ENCODE measurements at regions not wholly inside any gene's neighbourhood (a gene's known extent, or its start where the extent isn't known, plus 50 kb on each side); places are given as distances from the start of the nearest gene placed in this dataset.
A peak's percentile ranks its signal among the peaks of the same experiment; 100 is the strongest.
"Not testable (repeated sequence)": the region's sequence is repeated elsewhere in the genome, so short reads cannot be mapped to it uniquely, and the experiment has no call there.

DNA sequence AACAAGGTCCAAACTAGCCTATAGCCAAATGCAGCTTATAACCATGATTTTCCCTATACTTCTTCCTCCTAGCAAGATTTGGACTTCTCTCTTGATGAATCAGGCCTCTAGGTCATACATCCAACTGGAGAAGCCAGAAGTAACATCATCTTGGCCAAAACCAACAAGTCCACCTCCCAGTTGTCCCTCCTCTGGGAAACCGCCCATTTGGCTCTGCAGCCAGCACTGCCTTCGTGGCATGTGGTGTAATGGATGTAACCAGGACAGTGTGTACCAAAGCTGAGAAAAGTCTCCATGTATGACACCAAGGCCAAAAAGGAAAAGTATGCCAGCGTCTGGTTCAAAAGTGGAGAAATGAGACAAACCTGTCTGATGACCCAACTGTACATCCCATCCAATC, 59.3 kb upstream of the VASH1 start:
- no peak for DNase-seq

DNA sequence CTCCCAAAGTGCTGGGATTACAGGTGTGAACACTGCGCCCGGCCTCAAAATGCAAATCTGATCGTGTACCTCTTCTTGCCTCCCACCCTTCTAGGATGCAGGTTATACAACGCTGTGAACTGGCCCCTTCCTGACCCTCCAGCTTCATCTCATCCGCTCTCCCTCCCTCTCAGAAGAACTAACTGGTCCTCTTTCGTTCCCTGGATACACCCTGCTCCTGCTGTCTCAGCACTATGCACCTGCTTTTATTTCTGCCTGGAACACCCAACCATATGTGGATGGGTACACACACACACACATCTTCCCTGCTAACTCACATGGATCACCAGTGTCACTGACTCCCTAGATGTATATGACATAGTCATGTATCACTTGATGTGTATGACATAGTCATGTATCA, 56.1 kb upstream of the VASH1 start:
- no peak for DNase-seq

DNA sequence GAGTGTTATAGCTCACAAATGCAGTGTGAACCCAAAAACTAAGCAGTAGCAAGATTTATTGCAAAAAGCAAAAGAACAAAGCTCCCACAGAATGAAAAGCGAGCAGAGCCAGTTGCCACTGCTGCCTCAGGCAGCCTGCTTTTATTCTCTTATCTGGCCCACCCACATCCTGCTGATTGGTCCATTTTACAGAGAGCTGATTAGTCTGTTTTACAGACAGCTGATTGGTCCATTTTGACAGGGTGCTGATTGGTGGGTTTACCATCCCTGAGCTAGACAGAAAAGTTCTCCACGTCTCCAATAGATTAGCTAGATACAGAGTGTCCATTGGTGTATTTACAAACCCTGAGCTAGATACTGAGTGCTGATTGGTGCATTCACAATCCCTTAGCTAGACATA, 55.1 kb upstream of the VASH1 start:
- DNase-seq, result not testable (repeated sequence)

DNA sequence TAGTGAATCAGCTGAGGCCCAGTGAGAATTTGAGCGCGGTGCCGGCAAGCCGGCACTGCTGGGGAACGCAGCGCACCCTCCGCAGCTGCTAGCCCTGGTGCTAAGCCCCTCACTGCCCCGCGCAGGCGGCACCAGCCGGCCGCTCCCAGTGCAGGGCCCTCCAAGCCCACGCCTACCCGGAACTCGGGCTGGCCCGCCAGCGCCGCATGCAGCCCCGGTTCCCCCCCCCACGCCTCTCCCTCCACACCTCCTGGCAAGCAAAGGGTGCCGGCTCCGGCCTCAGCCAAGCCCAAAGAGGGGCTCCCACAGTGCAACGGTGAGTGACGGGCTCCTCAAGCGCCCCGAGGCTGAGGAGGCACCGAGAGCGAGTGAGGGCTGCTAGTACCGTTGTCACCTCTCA, 54.5 kb upstream of the VASH1 start:
- no peak for DNase-seq

DNA sequence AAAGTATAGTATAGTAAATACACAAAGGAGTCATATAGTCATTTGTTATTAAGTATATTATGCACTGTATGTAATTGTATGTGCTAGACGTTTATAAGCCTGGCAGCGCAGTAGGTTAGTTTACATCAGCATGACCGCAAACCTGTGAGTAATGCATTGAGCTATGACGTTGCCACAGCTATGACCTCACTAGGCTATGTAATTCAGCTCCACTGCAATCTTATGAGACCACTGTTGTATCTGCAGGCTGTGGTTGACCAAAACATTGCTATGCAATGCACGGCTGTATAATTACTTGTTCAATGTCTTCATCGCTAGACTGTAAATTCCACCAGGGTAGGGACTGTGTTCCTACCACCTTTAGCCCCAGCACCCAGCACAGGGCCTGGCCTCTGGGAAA, 53.2 kb upstream of the VASH1 start:
- DNase-seq, result no peak

DNA sequence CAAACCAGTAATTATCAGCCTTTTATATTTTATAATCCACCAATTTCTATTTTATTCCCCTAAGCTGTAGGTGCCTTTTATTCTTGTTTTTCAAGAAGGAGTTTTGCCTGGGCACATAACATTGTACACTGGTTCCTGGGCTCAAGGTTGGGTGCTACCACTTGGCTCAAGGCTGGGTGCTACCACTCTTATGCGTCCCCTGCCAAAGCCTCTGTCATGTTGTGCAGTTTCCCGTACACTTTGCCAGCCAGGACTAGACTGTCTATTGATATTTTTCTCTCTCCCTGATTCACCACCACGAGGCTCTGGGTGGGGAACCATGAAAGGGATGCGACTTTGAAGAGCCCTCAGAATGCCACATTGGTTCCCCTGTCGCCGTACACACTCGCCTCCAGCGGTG, 52.5 kb upstream of the VASH1 start:
- no peak for DNase-seq

DNA sequence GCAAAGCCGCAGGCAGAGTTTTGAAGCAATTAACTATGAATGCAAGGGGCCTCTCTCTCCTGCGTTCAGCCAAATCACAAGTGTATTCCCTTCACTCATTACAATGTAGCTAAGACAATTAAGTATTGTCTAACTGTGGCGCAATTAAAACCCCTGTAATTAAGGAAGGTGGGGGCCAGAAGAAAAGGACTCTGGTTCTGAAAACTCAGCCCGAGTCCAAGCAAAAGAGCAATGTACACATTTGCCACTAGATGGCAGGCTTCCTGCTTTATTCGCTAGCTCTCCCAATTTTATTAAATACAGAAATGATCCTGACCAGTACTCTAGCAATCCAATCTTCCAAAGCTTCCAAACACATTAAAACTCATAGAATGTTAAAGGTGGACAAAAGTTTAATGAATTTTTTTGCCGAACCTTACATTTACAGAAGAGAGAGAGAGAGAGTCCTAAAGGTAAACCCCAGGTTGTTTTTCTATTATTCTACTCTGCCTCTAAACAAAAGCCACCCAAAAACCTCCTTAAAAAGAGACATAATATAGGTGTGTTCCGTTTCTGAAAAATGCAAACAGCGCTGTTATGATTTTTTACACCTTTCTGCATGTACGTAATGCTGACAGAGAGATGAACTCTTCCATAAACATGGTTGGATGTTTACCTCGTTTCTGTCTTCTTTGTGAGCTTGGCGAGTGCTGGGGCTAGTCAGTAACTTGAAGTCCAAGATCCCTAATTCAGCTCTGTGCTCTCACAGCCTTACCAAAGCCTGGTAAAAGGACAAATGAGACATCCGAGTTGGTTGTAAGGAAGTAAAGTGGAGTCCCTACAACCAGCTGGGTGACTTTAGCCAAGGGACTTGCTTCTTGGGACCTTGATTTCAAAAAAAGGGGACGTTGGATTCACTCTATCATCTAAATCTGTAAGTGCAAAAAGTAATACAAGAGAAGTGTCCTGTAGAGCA, 50.9 kb upstream of the VASH1 start:
- DNase-seq, result peak; percentile 47
